ENCODE measurements at regions not wholly inside any gene's neighbourhood (a gene's known extent, or its start where the extent isn't known, plus 50 kb on each side); places are given as distances from the start of the nearest gene placed in this dataset.

DNA sequence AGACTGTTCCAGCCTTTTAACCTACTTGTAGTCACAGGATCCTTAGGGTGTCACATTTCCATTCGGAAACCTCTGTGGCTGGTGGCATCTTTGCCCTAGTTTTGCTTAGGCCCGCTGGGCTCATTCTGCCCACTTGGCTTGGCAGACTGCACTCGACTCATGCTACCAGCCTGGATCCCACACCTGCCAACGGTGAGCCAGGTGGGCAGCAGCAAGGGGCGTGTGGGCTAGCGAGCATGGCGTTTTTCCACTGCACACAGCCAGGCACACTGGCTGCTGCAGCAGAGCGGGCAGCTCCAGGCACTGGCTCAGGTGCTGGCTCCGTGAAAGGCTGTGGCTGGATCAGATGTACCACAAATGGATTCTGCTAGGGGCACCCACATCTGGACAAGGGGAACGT lies 838.2 kb downstream of the SLITRK6 start:
- no peak overlapping the region for H3K27ac ChIP-seq (replicated peaks)
- TF ChIP-seq GABPA (IDR thresholded peaks at IDR 0.05; ENCODE audit: low read depth) (no peak), POLR2AphosphoS5 (IDR thresholded peaks at IDR 0.05; ENCODE audit: low read depth) (no peak), SPI1 (IDR thresholded peaks at IDR 0.05; ENCODE audit: borderline replicate concordance, low read depth) (no peak), CTCF (IDR thresholded peaks at IDR 0.05; ENCODE audit: insufficient read depth, low read length) (no peak)
- TF ChIP-seq, protein P1, sequence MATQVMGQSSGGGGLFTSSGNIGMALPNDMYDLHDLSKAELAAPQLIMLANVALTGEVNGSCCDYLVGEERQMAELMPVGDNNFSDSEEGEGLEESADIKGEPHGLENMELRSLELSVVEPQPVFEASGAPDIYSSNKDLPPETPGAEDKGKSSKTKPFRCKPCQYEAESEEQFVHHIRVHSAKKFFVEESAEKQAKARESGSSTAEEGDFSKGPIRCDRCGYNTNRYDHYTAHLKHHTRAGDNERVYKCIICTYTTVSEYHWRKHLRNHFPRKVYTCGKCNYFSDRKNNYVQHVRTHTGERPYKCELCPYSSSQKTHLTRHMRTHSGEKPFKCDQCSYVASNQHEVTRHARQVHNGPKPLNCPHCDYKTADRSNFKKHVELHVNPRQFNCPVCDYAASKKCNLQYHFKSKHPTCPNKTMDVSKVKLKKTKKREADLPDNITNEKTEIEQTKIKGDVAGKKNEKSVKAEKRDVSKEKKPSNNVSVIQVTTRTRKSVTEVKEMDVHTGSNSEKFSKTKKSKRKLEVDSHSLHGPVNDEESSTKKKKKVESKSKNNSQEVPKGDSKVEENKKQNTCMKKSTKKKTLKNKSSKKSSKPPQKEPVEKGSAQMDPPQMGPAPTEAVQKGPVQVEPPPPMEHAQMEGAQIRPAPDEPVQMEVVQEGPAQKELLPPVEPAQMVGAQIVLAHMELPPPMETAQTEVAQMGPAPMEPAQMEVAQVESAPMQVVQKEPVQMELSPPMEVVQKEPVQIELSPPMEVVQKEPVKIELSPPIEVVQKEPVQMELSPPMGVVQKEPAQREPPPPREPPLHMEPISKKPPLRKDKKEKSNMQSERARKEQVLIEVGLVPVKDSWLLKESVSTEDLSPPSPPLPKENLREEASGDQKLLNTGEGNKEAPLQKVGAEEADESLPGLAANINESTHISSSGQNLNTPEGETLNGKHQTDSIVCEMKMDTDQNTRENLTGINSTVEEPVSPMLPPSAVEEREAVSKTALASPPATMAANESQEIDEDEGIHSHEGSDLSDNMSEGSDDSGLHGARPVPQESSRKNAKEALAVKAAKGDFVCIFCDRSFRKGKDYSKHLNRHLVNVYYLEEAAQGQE (IDR thresholded peaks at IDR 0.05; ENCODE audit: insufficient replicate concordance, low read depth), result no peak

GRCh38 chr13:84959818-84960217 lies 839.4 kb downstream of the SLITRK6 start:
- H3K27me3 ChIP-seq (ENCODE audit: insufficient read depth, poor library complexity, severe bottlenecking), result no peaks in the 10 kb centered on the region
- H3K4me3 ChIP-seq (replicated peaks; ENCODE audit: insufficient read depth, low read length), result no peak overlapping the region
- TF ChIP-seq GABPA (IDR thresholded peaks at IDR 0.05; ENCODE audit: low read depth) (no peak), POLR2AphosphoS5 (IDR thresholded peaks at IDR 0.05; ENCODE audit: low read depth) (no peak), SPI1 (IDR thresholded peaks at IDR 0.05; ENCODE audit: borderline replicate concordance, low read depth) (no peak), CTCF (IDR thresholded peaks at IDR 0.05; ENCODE audit: insufficient read depth, low read length) (no peak)
- TF ChIP-seq, protein P1 (IDR thresholded peaks at IDR 0.05; ENCODE audit: insufficient replicate concordance, low read depth), result no peak
- DNase-seq (ENCODE audit: low read depth in 1 of 2, low spot score in 1 of 2), result no peak
- no peak overlapping the region for H3K27ac ChIP-seq (replicated peaks)

More for the DNA sequence above, 838.2 kb downstream of the SLITRK6 start:
- Histone ChIP-seq H3K4me3 (replicated peaks; ENCODE audit: insufficient read depth, low read length) (no peak overlapping the region), H3K27me3 (ENCODE audit: insufficient read depth, poor library complexity, severe bottlenecking) (no peaks in the 10 kb centered on the region)
- DNase-seq (ENCODE audit: low read depth in 1 of 2, low spot score in 1 of 2), result no peak

DNA sequence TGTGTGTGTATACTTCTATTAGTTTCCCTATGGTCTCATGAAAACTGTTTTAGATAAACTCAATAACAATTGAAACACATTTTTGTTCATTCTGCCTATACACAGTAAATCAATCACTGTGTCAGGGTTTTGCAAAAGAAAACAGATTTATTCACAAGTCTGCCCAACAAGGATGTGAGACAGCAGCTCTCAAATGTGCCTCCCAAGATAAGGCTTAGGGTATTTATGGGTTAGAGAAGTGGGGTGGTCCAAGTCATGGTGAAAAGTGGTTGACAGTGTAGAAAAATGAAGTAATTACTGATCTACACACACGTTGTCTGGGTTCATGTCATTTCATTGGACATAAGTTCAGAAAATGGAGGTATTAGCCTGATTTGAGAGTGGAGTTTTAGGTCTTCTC lies 844.6 kb downstream of the SLITRK6 start:
- no peak for DNase-seq (ENCODE audit: low read depth in 1 of 2, low spot score in 1 of 2)
- TF ChIP-seq CTCF (IDR thresholded peaks at IDR 0.05; ENCODE audit: insufficient read depth, low read length) (no peak), SPI1 (IDR thresholded peaks at IDR 0.05; ENCODE audit: borderline replicate concordance, low read depth) (no peak), POLR2AphosphoS5 (IDR thresholded peaks at IDR 0.05; ENCODE audit: low read depth) (no peak), GABPA (IDR thresholded peaks at IDR 0.05; ENCODE audit: low read depth) (no peak)
- TF ChIP-seq, protein P1 (IDR thresholded peaks at IDR 0.05; ENCODE audit: insufficient replicate concordance, low read depth), result no peak
- H3K27me3 ChIP-seq (ENCODE audit: insufficient read depth, poor library complexity, severe bottlenecking), result no peaks in the 10 kb centered on the region
- H3K27ac ChIP-seq (replicated peaks), result no peak overlapping the region
- no peak overlapping the region for H3K4me3 ChIP-seq (replicated peaks; ENCODE audit: insufficient read depth, low read length)
